ENCODE measurements at regions not wholly inside any gene's neighbourhood (a gene's known extent, or its start where the extent isn't known, plus 50 kb on each side); places are given as distances from the start of the nearest gene placed in this dataset.

DNA sequence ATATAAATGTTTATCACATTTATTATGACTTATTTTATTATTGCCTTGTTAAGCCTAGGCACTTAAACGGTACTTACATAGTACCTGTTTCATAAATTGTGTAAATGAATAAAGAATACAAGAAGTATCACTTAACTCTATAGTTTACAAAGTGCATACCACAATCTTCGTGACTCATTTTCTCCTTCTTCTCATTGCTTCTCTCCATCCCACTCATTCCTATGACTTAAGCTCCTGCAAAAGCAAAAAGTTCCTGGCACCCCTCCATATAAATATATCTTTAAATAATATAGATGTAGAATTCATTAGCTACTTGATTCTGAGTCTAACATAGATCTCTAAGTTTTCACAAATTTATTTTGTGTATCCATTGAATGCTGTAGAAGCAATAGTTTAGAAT is 1382.0 kb upstream of the CELF2 start:
- TF ChIP-seq POLR2A (IDR thresholded peaks at IDR 0.05), result no peak
- TF ChIP-seq, protein P1, sequence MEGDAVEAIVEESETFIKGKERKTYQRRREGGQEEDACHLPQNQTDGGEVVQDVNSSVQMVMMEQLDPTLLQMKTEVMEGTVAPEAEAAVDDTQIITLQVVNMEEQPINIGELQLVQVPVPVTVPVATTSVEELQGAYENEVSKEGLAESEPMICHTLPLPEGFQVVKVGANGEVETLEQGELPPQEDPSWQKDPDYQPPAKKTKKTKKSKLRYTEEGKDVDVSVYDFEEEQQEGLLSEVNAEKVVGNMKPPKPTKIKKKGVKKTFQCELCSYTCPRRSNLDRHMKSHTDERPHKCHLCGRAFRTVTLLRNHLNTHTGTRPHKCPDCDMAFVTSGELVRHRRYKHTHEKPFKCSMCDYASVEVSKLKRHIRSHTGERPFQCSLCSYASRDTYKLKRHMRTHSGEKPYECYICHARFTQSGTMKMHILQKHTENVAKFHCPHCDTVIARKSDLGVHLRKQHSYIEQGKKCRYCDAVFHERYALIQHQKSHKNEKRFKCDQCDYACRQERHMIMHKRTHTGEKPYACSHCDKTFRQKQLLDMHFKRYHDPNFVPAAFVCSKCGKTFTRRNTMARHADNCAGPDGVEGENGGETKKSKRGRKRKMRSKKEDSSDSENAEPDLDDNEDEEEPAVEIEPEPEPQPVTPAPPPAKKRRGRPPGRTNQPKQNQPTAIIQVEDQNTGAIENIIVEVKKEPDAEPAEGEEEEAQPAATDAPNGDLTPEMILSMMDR (IDR thresholded peaks at IDR 0.05), result no peak

Measured in esophagus squamous epithelium (tissue), 4 donors.